Osteoblast (primary cell): ENCODE measurements at regions not wholly inside any gene's neighbourhood (a gene's known extent, or its start where the extent isn't known, plus 50 kb on each side); places are given as distances from the start of the nearest gene placed in this dataset.

ENCODE experiments used
- DNase-seq: peaks from one replicate; pipeline ENCODE4 v3.0.0; 2011; ENCODE audit warnings: low spot score, mixed read lengths; ENCODE audit not compliant: insufficient read length; ENCODE audit errors: missing footprints
- H2AFZ ChIP-seq: 2 replicates; pipeline ENCODE4 v1.6.0; 2011; ENCODE audit warnings: mild to moderate bottlenecking, low read length
- H3K27ac ChIP-seq: 2 replicates; pipeline ENCODE4 v1.5.1; 2011; ENCODE audit warnings: mild to moderate bottlenecking, low read depth, low read length, moderate library complexity
- H3K27me3 ChIP-seq: 2 replicates; pipeline ENCODE4 v1.6.0; 2012; ENCODE audit warnings: mild to moderate bottlenecking, control low read depth, inconsistent platforms, low read length, moderate library complexity; ENCODE audit not compliant: insufficient read depth
- H3K36me3 ChIP-seq: 2 replicates; pipeline ENCODE4 v1.5.1; 2011; ENCODE audit warnings: mild to moderate bottlenecking, low read length, control low read depth, moderate library complexity; ENCODE audit not compliant: insufficient read depth
- H3K4me1 ChIP-seq: 2 replicates; pipeline ENCODE4 v1.5.1; 2011; ENCODE audit warnings: mild to moderate bottlenecking, low read length, control low read depth, moderate library complexity; ENCODE audit not compliant: insufficient read depth
- H3K4me2 ChIP-seq: 2 replicates; pipeline ENCODE4 v1.6.0; 2011; ENCODE audit warnings: mild to moderate bottlenecking, low read length; ENCODE audit not compliant: insufficient read depth
- H3K4me3 ChIP-seq: fragments of 200-600 bp; sonication (generic); 3 replicates; pipeline ENCODE4 v1.5.1; 2012; ENCODE audit warnings: mild to moderate bottlenecking, low read length, inconsistent platforms; ENCODE audit not compliant: insufficient read depth
- H3K79me2 ChIP-seq: 2 replicates; pipeline ENCODE4 v1.6.0; 2012; ENCODE audit warnings: mild to moderate bottlenecking, low read length, control low read depth, inconsistent platforms; ENCODE audit not compliant: insufficient read depth
- H3K9me3 ChIP-seq: 2 replicates; pipeline ENCODE4 v1.5.1; 2011; ENCODE audit warnings: low read depth, low read length, control low read depth
- H4K20me1 ChIP-seq: 2 replicates; pipeline ENCODE4 v1.6.0; 2012; ENCODE audit warnings: mild to moderate bottlenecking, low read length, control low read depth; ENCODE audit not compliant: insufficient read depth
- TF ChIP-seq, protein P1 (sequence below): IDR thresholded peaks from 2 replicates; pipeline ENCODE4 v1.5.1; 2011; ENCODE audit warnings: mild to moderate bottlenecking, low read depth, low read length, moderate library complexity; ENCODE audit errors: extremely low read depth

GRCh38 chr4:19366916-19367315 is 884.8 kb upstream of the SLIT2 start:
- Histone ChIP-seq H3K4me1 (no peaks in the 10 kb centered on the region), H4K20me1 (no peaks in the 10 kb centered on the region), H3K27ac (no peak overlapping the region), H3K9me3 (no peaks in the 10 kb centered on the region), H3K79me2 (no peaks in the 10 kb centered on the region), H2AFZ (no peak overlapping the region), H3K4me3 (no peak overlapping the region), H3K4me2 (no peak overlapping the region), H3K27me3 (no peaks in the 10 kb centered on the region), H3K36me3 (no peaks in the 10 kb centered on the region)
- DNase-seq: no peak
- TF ChIP-seq, protein P1, sequence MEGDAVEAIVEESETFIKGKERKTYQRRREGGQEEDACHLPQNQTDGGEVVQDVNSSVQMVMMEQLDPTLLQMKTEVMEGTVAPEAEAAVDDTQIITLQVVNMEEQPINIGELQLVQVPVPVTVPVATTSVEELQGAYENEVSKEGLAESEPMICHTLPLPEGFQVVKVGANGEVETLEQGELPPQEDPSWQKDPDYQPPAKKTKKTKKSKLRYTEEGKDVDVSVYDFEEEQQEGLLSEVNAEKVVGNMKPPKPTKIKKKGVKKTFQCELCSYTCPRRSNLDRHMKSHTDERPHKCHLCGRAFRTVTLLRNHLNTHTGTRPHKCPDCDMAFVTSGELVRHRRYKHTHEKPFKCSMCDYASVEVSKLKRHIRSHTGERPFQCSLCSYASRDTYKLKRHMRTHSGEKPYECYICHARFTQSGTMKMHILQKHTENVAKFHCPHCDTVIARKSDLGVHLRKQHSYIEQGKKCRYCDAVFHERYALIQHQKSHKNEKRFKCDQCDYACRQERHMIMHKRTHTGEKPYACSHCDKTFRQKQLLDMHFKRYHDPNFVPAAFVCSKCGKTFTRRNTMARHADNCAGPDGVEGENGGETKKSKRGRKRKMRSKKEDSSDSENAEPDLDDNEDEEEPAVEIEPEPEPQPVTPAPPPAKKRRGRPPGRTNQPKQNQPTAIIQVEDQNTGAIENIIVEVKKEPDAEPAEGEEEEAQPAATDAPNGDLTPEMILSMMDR: no peak

- Histone ChIP-seq H3K4me2 (no peak overlapping the region), H3K4me3 (no peak overlapping the region), H3K27me3 (no peaks in the 10 kb centered on the region), H3K27ac (no peak overlapping the region), H2AFZ (no peak overlapping the region), H3K9me3 (no peaks in the 10 kb centered on the region), H3K36me3 (no peaks in the 10 kb centered on the region), H4K20me1 (no peaks in the 10 kb centered on the region), H3K79me2 (no peaks in the 10 kb centered on the region), H3K4me1 (no peaks in the 10 kb centered on the region)
- no peak for DNase-seq
- TF ChIP-seq, protein P1: no peak
These were observed 893.7 kb upstream of the SLIT2 start for GRCh38 chr4:19358015-19358414.

- no peak for DNase-seq
- Histone ChIP-seq H3K4me1 (no peaks in the 10 kb centered on the region), H4K20me1 (no peaks in the 10 kb centered on the region)
These were observed 902.3 kb upstream of the SLIT2 start for GRCh38 chr4:19349416-19349815.

DNA sequence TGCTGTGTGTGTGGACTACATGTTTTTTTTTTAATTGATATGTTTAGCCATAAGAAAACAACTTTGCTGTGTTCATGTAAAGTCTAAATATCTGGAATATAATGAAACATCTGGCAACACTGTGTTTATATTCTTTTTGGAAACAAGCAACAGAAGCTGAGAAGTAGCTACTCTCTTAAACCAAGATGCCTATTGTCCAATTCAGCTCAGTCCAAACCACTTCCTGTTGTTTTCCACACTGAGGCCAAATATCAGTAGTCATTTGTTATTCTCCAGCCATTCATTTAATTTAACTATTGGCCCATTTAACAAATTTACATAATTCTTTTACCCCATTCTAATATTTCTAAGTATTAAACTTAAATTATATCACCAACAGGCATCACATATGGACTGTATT is 903.0 kb upstream of the SLIT2 start:
- H3K27me3 ChIP-seq: no peaks in the 10 kb centered on the region
- H3K4me2 ChIP-seq: no peak overlapping the region
- no peak overlapping the region for H2AFZ ChIP-seq
- no peak for DNase-seq
- TF ChIP-seq, protein P1: no peak
- H3K79me2 ChIP-seq: no peaks in the 10 kb centered on the region
- no peaks in the 10 kb centered on the region for H3K4me1 ChIP-seq
- no peak overlapping the region for H3K4me3 ChIP-seq
- no peaks in the 10 kb centered on the region for H3K9me3 ChIP-seq
- no peak overlapping the region for H3K27ac ChIP-seq
- H3K36me3 ChIP-seq: no peaks in the 10 kb centered on the region
- H4K20me1 ChIP-seq: no peaks in the 10 kb centered on the region

More at GRCh38 chr4:19349416-19349815, 902.3 kb upstream of the SLIT2 start:
- H3K79me2 ChIP-seq: no peaks in the 10 kb centered on the region
- no peak overlapping the region for H2AFZ ChIP-seq
- H3K4me2 ChIP-seq: no peak overlapping the region
- H3K27me3 ChIP-seq: no peaks in the 10 kb centered on the region
- H3K9me3 ChIP-seq: no peaks in the 10 kb centered on the region
- H3K4me3 ChIP-seq: no peak overlapping the region
- TF ChIP-seq, protein P1: no peak
- H3K27ac ChIP-seq: no peak overlapping the region
- no peaks in the 10 kb centered on the region for H3K36me3 ChIP-seq
